HCT116 (cell line): ENCODE measurements at regions not wholly inside any gene's neighbourhood (a gene's known extent, or its start where the extent isn't known, plus 50 kb on each side); places are given as distances from the start of the nearest gene placed in this dataset.

ENCODE experiments used
- ATAC-seq: fragments of 200-7000 bp; cut with Tn5 transposase; 2 replicates; pipeline ENCODE4 v1.9.1; 2020; ENCODE audit warnings: mild to moderate bottlenecking, moderate library complexity
- BruUV-seq: library from RNA; stranded (reverse); fragments of 400-500 nt; replicated peaks from 2 replicates; lab custom pipeline; 2021; lab: Mats Ljungman, UMichigan
- CTCF ChIA-PET: fragments of 300-600 bp; sonication (Branson Sonifier 250); formaldehyde crosslinking; loops from one replicate; lab custom pipeline; 2021; ENCODE audit warnings: antibody characterized with exemption; lab: Charles Lee
- POLR2A ChIA-PET: fragments of 300-600, 350-600 bp; sonication (Branson Sonifier 250); formaldehyde crosslinking; loops from one replicate; lab custom pipeline; 2021; ENCODE audit warnings: antibody characterized with exemption; lab: Charles Lee
- RAD21 ChIA-PET, 2 experiments: fragments of 300-600 bp; sonication (Branson Sonifier 250); formaldehyde crosslinking; loops; one replicate each; lab custom pipeline; 2023; ENCODE audit warnings: low total read pairs in 2 of 2; ENCODE audit not compliant: uncharacterized antibody in 2 of 2, unreplicated experiment in 2 of 2, low non-redundant PET in 1 of 2; lab: Charles Lee
- DNase-seq: peaks from one replicate; pipeline ENCODE4 v3.0.0-alpha.2; 2010; ENCODE audit warnings: low read depth, low spot score
- H2AFZ ChIP-seq: fragments of 200-600 bp; shearing (Covaris generic), sonication (generic); 2 replicates; pipeline ENCODE4 v1.6.1; 2017; ENCODE audit warnings: low read depth, mixed run types, mixed read lengths, antibody characterized with exemption, low read length; ENCODE audit not compliant: poor library complexity, severe bottlenecking
- H3K27ac ChIP-seq: 2 replicates; pipeline ENCODE4 v1.5.1; 2012; ENCODE audit warnings: low read depth, low read length
- H3K27me3 ChIP-seq: fragments of 200-600 bp; sonication (generic); 2 replicates; pipeline ENCODE4 v1.6.1; 2016; ENCODE audit warnings: mixed run types, low read length, mixed read lengths; ENCODE audit not compliant: insufficient read depth
- H3K36me3 ChIP-seq, 2 experiments: fragments of 200-500 bp in 1 of 2; fragments of 200-600 bp in 1 of 2; sonication (Bioruptor generic) in 1 of 2; sonication (generic) in 1 of 2; 2 replicates each; pipeline versions ENCODE4 v1.5.1 to v1.6.1; 2014 to 2016; ENCODE audit warnings: low read length in 2 of 2, inconsistent platforms in 1 of 2, mixed read lengths in 1 of 2, mixed run types in 1 of 2; ENCODE audit not compliant: insufficient read depth in 2 of 2, control insufficient read depth in 1 of 2
- H3K4me1 ChIP-seq, 2 experiments: fragments of 200-600 bp in 1 of 2; sonication (generic) in 1 of 2; 2 replicates each; pipeline versions ENCODE4 v1.5.1 to v1.6.1; 2012 to 2017; ENCODE audit warnings: low read length in 2 of 2, inconsistent platforms in 1 of 2, mild to moderate bottlenecking in 1 of 2, mixed read lengths in 1 of 2, mixed run types in 1 of 2, moderate library complexity in 1 of 2; ENCODE audit not compliant: insufficient read depth in 2 of 2, control insufficient read depth in 1 of 2
- H3K4me2 ChIP-seq: fragments of 200-600 bp; sonication (generic); 2 replicates; pipeline ENCODE4 v1.6.1; 2017; ENCODE audit warnings: mixed run types, low read length, mixed read lengths
- H3K4me3 ChIP-seq, 2 experiments: fragments of 200-600 bp in 1 of 2; sonication (generic) in 1 of 2; replicated peaks in 1 of 2; 2 replicates each; pipeline ENCODE4 v1.5.1; 2011 to 2016; ENCODE audit warnings: low read length in 2 of 2, control low read depth in 1 of 2, low read depth in 1 of 2, mild to moderate bottlenecking in 1 of 2, mixed read lengths in 1 of 2, mixed run types in 1 of 2
- H3K79me2 ChIP-seq: fragments of 200-600 bp; sonication (generic); 2 replicates; pipeline ENCODE4 v1.6.1; 2017; ENCODE audit warnings: mild to moderate bottlenecking, mixed run types, low read length, moderate library complexity, mixed read lengths; ENCODE audit not compliant: insufficient read depth
- H3K9ac ChIP-seq: fragments of 200-600 bp; sonication (generic); 2 replicates; pipeline ENCODE4 v1.6.1; 2016; ENCODE audit warnings: low read length, mixed read lengths
- H3K9me2 ChIP-seq: fragments of 200-600 bp; sonication (generic), shearing (Covaris generic); 2 replicates; pipeline ENCODE4 v1.6.1; 2017; ENCODE audit warnings: mixed run types, mild to moderate bottlenecking, moderate library complexity; ENCODE audit not compliant: insufficient read depth
- H3K9me3 ChIP-seq, 2 experiments: fragments of 200-500 bp in 1 of 2; fragments of 200-600 bp in 1 of 2; sonication (Bioruptor generic) in 1 of 2; sonication (generic) in 1 of 2; 2 replicates each; pipeline ENCODE4 v1.6.1; 2014 to 2017; ENCODE audit warnings: low read length in 2 of 2, mixed read lengths in 2 of 2, inconsistent platforms in 1 of 2, low read depth in 1 of 2, mild to moderate bottlenecking in 1 of 2, mixed run types in 1 of 2, moderate library complexity in 1 of 2; ENCODE audit not compliant: control insufficient read depth in 1 of 2, insufficient read depth in 1 of 2
- H4K20me1 ChIP-seq: fragments of 200-600 bp; sonication (generic), shearing (Covaris generic); 2 replicates; pipeline ENCODE4 v1.6.1; 2017; ENCODE audit warnings: mixed run types, mild to moderate bottlenecking, moderate library complexity; ENCODE audit not compliant: insufficient read depth
- CEBPB ChIP-seq: IDR thresholded peaks from 2 replicates; pipeline ENCODE4 v1.6.1; 2012; ENCODE audit warnings: low read depth
- EGR1 ChIP-seq: IDR thresholded peaks from 2 replicates; pipeline ENCODE4 v1.6.1; 2012; ENCODE audit warnings: low read depth
- FOSL1 ChIP-seq: IDR thresholded peaks from 2 replicates; pipeline ENCODE4 v1.6.1; 2012; ENCODE audit warnings: low read depth
- POLR2A ChIP-seq: IDR thresholded peaks from 2 replicates; pipeline ENCODE4 v1.7.0; 2011; ENCODE audit warnings: borderline replicate concordance; ENCODE audit not compliant: insufficient read depth, insufficient read length; ENCODE audit errors: extremely low read depth
- POLR2AphosphoS5 ChIP-seq: IDR thresholded peaks from 2 replicates; pipeline ENCODE4 v1.6.1; 2011; ENCODE audit warnings: mild to moderate bottlenecking, low read depth, low read length, moderate library complexity
- RAD21 ChIP-seq: IDR thresholded peaks from 2 replicates; pipeline ENCODE4 v1.6.1; 2012; ENCODE audit warnings: low read depth, mild to moderate bottlenecking
- SIN3A ChIP-seq: IDR thresholded peaks from 2 replicates; pipeline ENCODE4 v1.6.1; 2012; ENCODE audit warnings: low read depth
- SRF ChIP-seq: IDR thresholded peaks from 2 replicates; pipeline ENCODE4 v1.6.1; 2012; ENCODE audit warnings: low read depth
- TCF7L2 ChIP-seq: IDR thresholded peaks from 2 replicates; pipeline ENCODE4 v1.7.0; 2011; ENCODE audit warnings: borderline replicate concordance, inconsistent platforms; ENCODE audit not compliant: insufficient read depth, insufficient read length; ENCODE audit errors: extremely low read depth
- ZFX ChIP-seq: fragments of 450-650 bp; IDR thresholded peaks from 2 replicates; pipeline ENCODE4 v1.6.1; 2017
- intact Hi-C: fragments of 100-400 bp; cut with micrococcal nuclease; formaldehyde crosslinking; loops from 2 replicates; pipeline ENCODE4 v1.10.0; 2022
- TF ChIP-seq, protein P1 (sequence below): IDR thresholded peaks from 2 replicates; pipeline ENCODE4 v1.6.1; 2011; ENCODE audit warnings: mild to moderate bottlenecking, low read length, moderate library complexity; ENCODE audit not compliant: insufficient replicate concordance; ENCODE audit errors: extremely low read depth
- TF ChIP-seq, protein P2 (sequence below): IDR thresholded peaks from 2 replicates; pipeline ENCODE4 v1.6.1; 2012
- TF ChIP-seq, protein P3 (sequence below), 3 experiments: fragments of 200-600 bp in 1 of 3; sonication (generic) in 1 of 3; IDR thresholded peaks in 2 of 3; conservative IDR thresholded peaks in 1 of 3; 2 replicates each; pipeline ENCODE4 v1.5.1; 2012 to 2017; ENCODE audit warnings: low read depth in 2 of 3, low read length in 2 of 3, antibody characterized with exemption in 1 of 3, borderline replicate concordance in 1 of 3, control low read depth in 1 of 3, mild to moderate bottlenecking in 1 of 3, mixed read lengths in 1 of 3, mixed run types in 1 of 3, moderate library complexity in 1 of 3; ENCODE audit not compliant: insufficient read depth in 1 of 3

DNA sequence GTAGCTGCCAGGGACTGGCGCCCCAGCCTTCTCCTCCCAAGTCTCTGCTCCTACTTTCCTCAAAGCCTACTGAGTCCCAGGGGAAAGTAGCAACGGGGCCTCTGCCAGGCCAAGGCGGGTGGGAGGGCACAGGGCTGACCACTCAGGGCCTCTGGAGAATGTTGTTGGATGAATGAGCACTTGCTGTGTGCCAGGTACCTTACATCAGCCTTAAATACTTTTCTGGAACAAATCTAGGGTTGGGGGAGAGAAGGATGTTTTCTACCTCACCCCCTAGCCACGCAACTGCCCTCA, 119.3 kb upstream of the ZBTB40 start:
- Histone ChIP-seq H3K79me2 (no peaks in the 10 kb centered on the region), H4K20me1 (no peaks in the 10 kb centered on the region), H3K4me3 (no peak overlapping the region), H3K27me3 (no peaks in the 10 kb centered on the region), H3K27ac (no peak overlapping the region), H3K4me1 (peaks cover 7 to 14% of the 10 kb centered on the region in 2 experiments), H3K36me3 (no peaks in the 10 kb centered on the region), H3K9me2 (no peaks in the 10 kb centered on the region), H3K9me3 (no peaks in the 10 kb centered on the region), H3K4me2 (peak overlapping the region; percentile 59; the same call in 1 of the 2 replicates), H3K9ac (no peak overlapping the region), H2AFZ (no peak overlapping the region)
- ATAC-seq (no peak), DNase-seq (no peak)
- intact Hi-C loops: no loop called here
- ChIA-PET RAD21 (no interaction called here), CTCF (no interaction called here), POLR2A (no interaction called here)
- TF ChIP-seq, protein P1, sequence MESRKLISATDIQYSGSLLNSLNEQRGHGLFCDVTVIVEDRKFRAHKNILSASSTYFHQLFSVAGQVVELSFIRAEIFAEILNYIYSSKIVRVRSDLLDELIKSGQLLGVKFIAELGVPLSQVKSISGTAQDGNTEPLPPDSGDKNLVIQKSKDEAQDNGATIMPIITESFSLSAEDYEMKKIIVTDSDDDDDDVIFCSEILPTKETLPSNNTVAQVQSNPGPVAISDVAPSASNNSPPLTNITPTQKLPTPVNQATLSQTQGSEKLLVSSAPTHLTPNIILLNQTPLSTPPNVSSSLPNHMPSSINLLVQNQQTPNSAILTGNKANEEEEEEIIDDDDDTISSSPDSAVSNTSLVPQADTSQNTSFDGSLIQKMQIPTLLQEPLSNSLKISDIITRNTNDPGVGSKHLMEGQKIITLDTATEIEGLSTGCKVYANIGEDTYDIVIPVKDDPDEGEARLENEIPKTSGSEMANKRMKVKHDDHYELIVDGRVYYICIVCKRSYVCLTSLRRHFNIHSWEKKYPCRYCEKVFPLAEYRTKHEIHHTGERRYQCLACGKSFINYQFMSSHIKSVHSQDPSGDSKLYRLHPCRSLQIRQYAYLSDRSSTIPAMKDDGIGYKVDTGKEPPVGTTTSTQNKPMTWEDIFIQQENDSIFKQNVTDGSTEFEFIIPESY: no peak
- no peak for TF ChIP-seq TCF7L2
- TF ChIP-seq, protein P2, sequence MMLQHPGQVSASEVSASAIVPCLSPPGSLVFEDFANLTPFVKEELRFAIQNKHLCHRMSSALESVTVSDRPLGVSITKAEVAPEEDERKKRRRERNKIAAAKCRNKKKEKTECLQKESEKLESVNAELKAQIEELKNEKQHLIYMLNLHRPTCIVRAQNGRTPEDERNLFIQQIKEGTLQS: no peak
- TF ChIP-seq SRF: no peak
- TF ChIP-seq POLR2A: no peak
- no peak for TF ChIP-seq FOSL1
- no peak for TF ChIP-seq RAD21
- no peak for TF ChIP-seq EGR1
- no peak for TF ChIP-seq ZFX
- TF ChIP-seq CEBPB: no peak
- TF ChIP-seq SIN3A: no peak
- TF ChIP-seq, protein P3, sequence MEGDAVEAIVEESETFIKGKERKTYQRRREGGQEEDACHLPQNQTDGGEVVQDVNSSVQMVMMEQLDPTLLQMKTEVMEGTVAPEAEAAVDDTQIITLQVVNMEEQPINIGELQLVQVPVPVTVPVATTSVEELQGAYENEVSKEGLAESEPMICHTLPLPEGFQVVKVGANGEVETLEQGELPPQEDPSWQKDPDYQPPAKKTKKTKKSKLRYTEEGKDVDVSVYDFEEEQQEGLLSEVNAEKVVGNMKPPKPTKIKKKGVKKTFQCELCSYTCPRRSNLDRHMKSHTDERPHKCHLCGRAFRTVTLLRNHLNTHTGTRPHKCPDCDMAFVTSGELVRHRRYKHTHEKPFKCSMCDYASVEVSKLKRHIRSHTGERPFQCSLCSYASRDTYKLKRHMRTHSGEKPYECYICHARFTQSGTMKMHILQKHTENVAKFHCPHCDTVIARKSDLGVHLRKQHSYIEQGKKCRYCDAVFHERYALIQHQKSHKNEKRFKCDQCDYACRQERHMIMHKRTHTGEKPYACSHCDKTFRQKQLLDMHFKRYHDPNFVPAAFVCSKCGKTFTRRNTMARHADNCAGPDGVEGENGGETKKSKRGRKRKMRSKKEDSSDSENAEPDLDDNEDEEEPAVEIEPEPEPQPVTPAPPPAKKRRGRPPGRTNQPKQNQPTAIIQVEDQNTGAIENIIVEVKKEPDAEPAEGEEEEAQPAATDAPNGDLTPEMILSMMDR (IDR thresholded peaks at IDR 0.05 in 2 of 3, conservative IDR thresholded peaks at IDR 0.05 in 1 of 3; ENCODE audit: borderline replicate concordance in 1 of 3, insufficient read depth in 1 of 3, low read depth in 2 of 3, low read length in 2 of 3): no peak
- no peak for TF ChIP-seq POLR2AphosphoS5
- no TSS peak for BruUV-seq
